Lung (tissue), 11 donors: ENCODE measurements at regions not wholly inside any gene's neighbourhood (a gene's known extent, or its start where the extent isn't known, plus 50 kb on each side); places are given as distances from the start of the nearest gene placed in this dataset.

Source experiments
- ATAC-seq: fragments of 200-7000 bp; cut with Tn5 transposase; one replicate; pipeline ENCODE4 v1.9.1; 2020; ENCODE audit warnings: moderate number of reproducible peaks; ENCODE audit not compliant: insufficient read depth, low FRiP score
- DNase-seq, 3 donors: peaks; one replicate each; pipeline ENCODE4 v3.0.0-alpha.2; 2013 to 2017
- H3K27ac ChIP-seq, 2 donors: one replicate each; pipeline ENCODE4 v1.5.1; 2013; ENCODE audit warnings: mild to moderate bottlenecking in 2 of 2, moderate library complexity in 2 of 2, control low read depth in 1 of 2, inconsistent platforms in 1 of 2, low read depth in 1 of 2, low read length in 1 of 2
- H3K27me3 ChIP-seq, 3 donors: one replicate each; pipeline ENCODE4 v1.5.1; 2013; ENCODE audit warnings: low read length in 2 of 3; ENCODE audit not compliant: control insufficient read depth in 3 of 3, insufficient read depth in 3 of 3
- H3K36me3 ChIP-seq, 4 donors: one replicate each; pipeline ENCODE4 v1.5.1; 2013; ENCODE audit warnings: low read length in 4 of 4, mild to moderate bottlenecking in 1 of 4, moderate library complexity in 1 of 4; ENCODE audit not compliant: control insufficient read depth in 4 of 4, insufficient read depth in 4 of 4
- H3K4me1 ChIP-seq, 5 donors: one replicate each; pipeline ENCODE4 v1.5.1; 2013; ENCODE audit warnings: low read length in 5 of 5, mild to moderate bottlenecking in 2 of 5, moderate library complexity in 1 of 5; ENCODE audit not compliant: control insufficient read depth in 5 of 5, insufficient read depth in 5 of 5
- H3K4me3 ChIP-seq: one replicate; pipeline ENCODE4 v1.5.1; 2013; ENCODE audit warnings: mild to moderate bottlenecking, control low read depth, moderate library complexity
- H3K9ac ChIP-seq, 2 donors: one replicate each; pipeline ENCODE4 v1.5.1; 2013; ENCODE audit warnings: low read length in 2 of 2, control low read depth in 1 of 2; ENCODE audit not compliant: insufficient read depth in 1 of 2
- H3K9me3 ChIP-seq, 4 donors: one replicate each; pipeline ENCODE4 v1.5.1; 2013; ENCODE audit warnings: low read length in 3 of 4, mild to moderate bottlenecking in 1 of 4, moderate library complexity in 1 of 4; ENCODE audit not compliant: control insufficient read depth in 4 of 4, insufficient read depth in 3 of 4
- CTCF ChIP-seq: IDR thresholded peaks from 2 replicates; pipeline ENCODE4 v1.5.1; 2012; ENCODE audit warnings: mild to moderate bottlenecking; ENCODE audit errors: control extremely low read depth, extremely low read depth
- WGBS, 2 donors: extraction: QIAGEN DNeasy Blood & Tissue Kit; methylation state at CpG; one replicate each; pipeline ENCODE4 v1.1.7; 2013; 5-methylcytosine and 5-hydroxymethylcytosine counted together
- donor health status: control.
- donor health status: control.
- donor health status: Bipolar disorder and iron deficiency.
- donor health status: healthy.
- donor health status: DM: yes; HTN: yes; CAD: no.

- H3K36me3 ChIP-seq = no peaks in the 10 kb centered on the region
- peaks cover 0 to 3% (median 0%) of the 10 kb centered on the region in 4 donors for H3K9me3 ChIP-seq
- no peak overlapping the region for H3K27ac ChIP-seq
- no peak overlapping the region for H3K4me3 ChIP-seq
- H3K9ac ChIP-seq = no peak overlapping the region
- H3K27me3 ChIP-seq = no peaks in the 10 kb centered on the region
- no peak for TF ChIP-seq CTCF
- WGBS, 2 donors = 64 to 75% methylated on average over 3 of the region's 3 CpGs
- ATAC-seq (no peak), DNase-seq (no peak)
- H3K4me1 ChIP-seq = peaks cover 0 to 8% (median 0%) of the 10 kb centered on the region in 5 donors
Observed at GRCh38 chr9:16060436-16061129, 507.7 kb downstream of the CCDC171 start.

DNA sequence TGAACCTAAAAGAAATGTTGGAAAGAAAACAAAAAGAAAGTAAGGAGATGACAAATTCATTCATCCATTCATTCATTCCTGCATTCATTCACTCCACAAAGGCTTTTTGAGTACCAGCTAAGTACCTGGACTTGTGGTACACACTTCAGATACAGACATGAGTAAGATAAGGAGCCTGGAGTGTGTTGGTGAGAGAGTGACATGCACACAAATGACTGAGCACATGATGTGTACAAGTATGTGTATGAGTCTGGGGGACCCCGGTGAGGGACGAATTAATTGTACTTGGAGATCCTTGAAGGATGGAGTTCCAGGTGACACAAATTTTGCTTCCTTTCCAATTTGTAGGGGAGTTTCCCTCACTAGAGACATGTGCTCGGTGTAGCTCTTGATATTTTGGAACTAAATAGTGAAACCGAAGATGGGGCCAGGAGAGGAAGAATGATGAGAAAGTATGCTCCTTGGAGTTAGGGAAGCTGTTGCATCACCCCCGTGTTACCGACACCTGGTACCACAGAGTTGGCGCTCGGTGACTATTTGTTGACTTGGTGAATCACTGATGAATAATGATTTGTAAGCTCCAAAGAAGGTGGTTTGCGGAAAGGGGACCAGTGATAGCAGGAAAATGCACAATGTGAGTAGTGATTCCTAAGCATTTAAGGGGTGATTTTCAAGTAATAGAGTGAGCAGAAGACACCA lies 509.8 kb downstream of the CCDC171 start:
- Histone ChIP-seq H3K4me1 (peaks cover 0 to 8% (median 0%) of the 10 kb centered on the region in 5 donors), H3K4me3 (no peak overlapping the region), H3K27me3 (no peaks in the 10 kb centered on the region), H3K9ac (no peak overlapping the region), H3K9me3 (peaks cover 0 to 3% (median 0%) of the 10 kb centered on the region in 4 donors), H3K36me3 (no peaks in the 10 kb centered on the region), H3K27ac (no peak overlapping the region)
- no peak for TF ChIP-seq CTCF
- WGBS, 2 donors = 85 to 90% methylated on average over 9 of the region's 9 CpGs
- DNase-seq (no peak), ATAC-seq (no peak)

GRCh38 chr9:16063241-16063591 lies 510.4 kb downstream of the CCDC171 start:
- H3K4me3 ChIP-seq = no peak overlapping the region
- H3K9ac ChIP-seq = no peak overlapping the region
- H3K36me3 ChIP-seq = no peaks in the 10 kb centered on the region
- no peak overlapping the region for H3K27ac ChIP-seq
- H3K4me1 ChIP-seq = peaks cover 0 to 6% (median 0%) of the 10 kb centered on the region in 5 donors
- DNase-seq (no peak), ATAC-seq (no peak)
- 88 to 93% methylated on average over 5 of the region's 5 CpGs for WGBS, 2 donors
- H3K9me3 ChIP-seq = peaks cover 0 to 3% (median 0%) of the 10 kb centered on the region in 4 donors
- no peaks in the 10 kb centered on the region for H3K27me3 ChIP-seq
- no peak for TF ChIP-seq CTCF
